Osteocyte (in vitro differentiated cells): ENCODE measurements at regions not wholly inside any gene's neighbourhood (a gene's known extent, or its start where the extent isn't known, plus 50 kb on each side); places are given as distances from the start of the nearest gene placed in this dataset.
"Not testable (repeated sequence)": the region's sequence is repeated elsewhere in the genome, so short reads cannot be mapped to it uniquely, and the experiment has no call there.

Experiments used
- DNase-seq: peaks from one replicate; pipeline ENCODE4 v3.0.0; 2021; ENCODE audit warnings: mixed read lengths; ENCODE audit not compliant: unreplicated experiment; ENCODE audit errors: extremely low spot score
- H3K27ac Mint-ChIP-seq: one replicate; pipeline ENCODE4 v1.8.0; 2021; ENCODE audit warnings: mild to moderate bottlenecking, mixed read lengths; ENCODE audit not compliant: unreplicated experiment
- H3K27me3 Mint-ChIP-seq: one replicate; pipeline ENCODE4 v1.8.0; 2021; ENCODE audit warnings: mixed read lengths; ENCODE audit not compliant: unreplicated experiment
- H3K36me3 Mint-ChIP-seq: one replicate; pipeline ENCODE4 v1.8.0; 2021; ENCODE audit warnings: mixed read lengths; ENCODE audit not compliant: unreplicated experiment
- H3K4me1 Mint-ChIP-seq: one replicate; pipeline ENCODE4 v1.8.0; 2021; ENCODE audit warnings: mixed read lengths; ENCODE audit not compliant: unreplicated experiment
- H3K4me3 Mint-ChIP-seq: one replicate; pipeline ENCODE4 v1.8.0; 2021; ENCODE audit warnings: mild to moderate bottlenecking, moderate library complexity, mixed read lengths; ENCODE audit not compliant: unreplicated experiment
- H3K9me3 Mint-ChIP-seq: one replicate; pipeline ENCODE4 v1.8.0; 2021; ENCODE audit warnings: mixed read lengths; ENCODE audit not compliant: unreplicated experiment
- TF ChIP-seq, protein P1 (sequence below): fragments of 200-600 bp; sonication (generic); IDR thresholded peaks from 2 replicates; pipeline ENCODE4 v1.5.0; 2021; ENCODE audit warnings: antibody characterized with exemption, mild to moderate bottlenecking, moderate library complexity

GRCh38 chr13:110978390-110978789 is 63.5 kb upstream of the ANKRD10 start:
- no peak for DNase-seq
- TF ChIP-seq, protein P1, sequence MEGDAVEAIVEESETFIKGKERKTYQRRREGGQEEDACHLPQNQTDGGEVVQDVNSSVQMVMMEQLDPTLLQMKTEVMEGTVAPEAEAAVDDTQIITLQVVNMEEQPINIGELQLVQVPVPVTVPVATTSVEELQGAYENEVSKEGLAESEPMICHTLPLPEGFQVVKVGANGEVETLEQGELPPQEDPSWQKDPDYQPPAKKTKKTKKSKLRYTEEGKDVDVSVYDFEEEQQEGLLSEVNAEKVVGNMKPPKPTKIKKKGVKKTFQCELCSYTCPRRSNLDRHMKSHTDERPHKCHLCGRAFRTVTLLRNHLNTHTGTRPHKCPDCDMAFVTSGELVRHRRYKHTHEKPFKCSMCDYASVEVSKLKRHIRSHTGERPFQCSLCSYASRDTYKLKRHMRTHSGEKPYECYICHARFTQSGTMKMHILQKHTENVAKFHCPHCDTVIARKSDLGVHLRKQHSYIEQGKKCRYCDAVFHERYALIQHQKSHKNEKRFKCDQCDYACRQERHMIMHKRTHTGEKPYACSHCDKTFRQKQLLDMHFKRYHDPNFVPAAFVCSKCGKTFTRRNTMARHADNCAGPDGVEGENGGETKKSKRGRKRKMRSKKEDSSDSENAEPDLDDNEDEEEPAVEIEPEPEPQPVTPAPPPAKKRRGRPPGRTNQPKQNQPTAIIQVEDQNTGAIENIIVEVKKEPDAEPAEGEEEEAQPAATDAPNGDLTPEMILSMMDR: no peak
- H3K4me3 Mint-ChIP-seq: no peak overlapping the region

DNA sequence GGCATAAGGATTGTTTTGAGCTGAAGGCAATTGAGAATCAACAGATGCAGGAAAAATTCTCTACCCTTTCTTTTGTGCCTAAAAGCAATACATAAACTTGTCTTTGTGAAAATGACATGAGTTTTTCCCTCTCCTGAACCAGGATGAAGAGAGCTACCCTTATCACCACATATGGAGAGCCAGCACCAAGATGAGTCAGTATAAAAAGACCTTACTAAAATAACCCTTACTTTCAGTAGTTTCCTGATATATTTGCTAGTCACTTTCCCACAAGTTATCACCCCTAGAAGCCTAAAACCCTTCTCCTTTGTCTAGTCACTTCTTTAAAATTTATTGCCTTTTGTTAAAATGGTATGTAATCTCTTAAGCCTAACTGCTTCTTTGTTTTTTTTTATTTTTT is 61.9 kb upstream of the ANKRD10 start:
- peaks cover 32% of the 10 kb centered on the region for H3K9me3 Mint-ChIP-seq
- H3K27me3 Mint-ChIP-seq: peaks cover 11% of the 10 kb centered on the region
- no peak for DNase-seq
- H3K4me3 Mint-ChIP-seq: no peak overlapping the region
- TF ChIP-seq, protein P1: no peak
- H3K36me3 Mint-ChIP-seq: peaks cover 10% of the 10 kb centered on the region
- no peak overlapping the region for H3K27ac Mint-ChIP-seq
- H3K4me1 Mint-ChIP-seq: peaks cover 7% of the 10 kb centered on the region

More at GRCh38 chr13:110978390-110978789, 63.5 kb upstream of the ANKRD10 start:
- Mint-ChIP-seq H3K9me3 (peaks cover 25% of the 10 kb centered on the region), H3K27me3 (peaks cover 16% of the 10 kb centered on the region), H3K4me1 (peaks cover 11% of the 10 kb centered on the region), H3K36me3 (peaks cover 3% of the 10 kb centered on the region), H3K27ac (no peak overlapping the region)

- H3K36me3 Mint-ChIP-seq: peaks cover 10% of the 10 kb centered on the region
- DNase-seq: no peak
- H3K9me3 Mint-ChIP-seq: peaks cover 26% of the 10 kb centered on the region
- TF ChIP-seq, protein P1: no peak
- peaks cover 2% of the 10 kb centered on the region for H3K27me3 Mint-ChIP-seq
- no peak overlapping the region for H3K4me3 Mint-ChIP-seq
- H3K27ac Mint-ChIP-seq: no peak overlapping the region
- peaks cover 3% of the 10 kb centered on the region for H3K4me1 Mint-ChIP-seq
Observed at GRCh38 chr13:110973007-110973700, 58.3 kb upstream of the ANKRD10 start.

DNA sequence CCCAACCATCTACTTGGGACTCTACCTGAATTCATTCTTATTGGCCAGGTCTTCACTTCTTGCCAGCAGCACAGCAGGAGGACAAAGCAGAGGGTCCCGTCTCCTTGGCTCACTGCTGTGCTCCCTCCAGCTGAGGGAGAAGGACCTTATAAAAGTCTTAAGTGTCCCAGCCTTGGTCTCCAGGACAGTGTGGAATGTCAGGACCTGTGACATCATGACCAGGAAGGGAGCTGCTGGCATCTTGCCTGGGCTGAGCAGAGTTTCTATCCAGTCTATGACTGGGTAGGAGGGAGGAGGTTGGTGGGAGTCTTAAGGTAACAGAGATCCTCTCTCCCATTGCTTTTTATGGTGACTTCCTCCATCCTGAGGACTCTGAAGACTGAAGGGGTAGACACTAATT is 56.6 kb upstream of the ANKRD10 start:
- peaks cover 19% of the 10 kb centered on the region for H3K4me1 Mint-ChIP-seq
- no peak overlapping the region for H3K27ac Mint-ChIP-seq
- DNase-seq: no peak
- H3K4me3 Mint-ChIP-seq: no peak overlapping the region
- TF ChIP-seq, protein P1: no peak
- H3K9me3 Mint-ChIP-seq: peaks cover 28% of the 10 kb centered on the region
- H3K27me3 Mint-ChIP-seq: no peaks in the 10 kb centered on the region
- peaks cover 10% of the 10 kb centered on the region for H3K36me3 Mint-ChIP-seq

GRCh38 chr13:110967156-110967855 is 52.4 kb upstream of the ANKRD10 start:
- Mint-ChIP-seq H3K27ac (peak overlapping the region; percentile 94), H3K9me3 (peaks cover 24% of the 10 kb centered on the region), H3K4me1 (peaks cover 23% of the 10 kb centered on the region)
- H3K4me3 Mint-ChIP-seq, H3K27me3 Mint-ChIP-seq, DNase-seq, H3K36me3 Mint-ChIP-seq: not testable (repeated sequence)
